H1 (cell line): ENCODE measurements at regions not wholly inside any gene's neighbourhood (a gene's known extent, or its start where the extent isn't known, plus 50 kb on each side); places are given as distances from the start of the nearest gene placed in this dataset.

Experiments
- BCL11A ChIP-seq, 2 experiments: IDR thresholded peaks; one replicate each; pipeline ENCODE4 v1.6.1; 2011; ENCODE audit warnings: low read depth in 2 of 2, low read length in 2 of 2, mild to moderate bottlenecking in 2 of 2
- CTCF ChIP-seq, 3 experiments: IDR thresholded peaks; 1 replicate in 2 of 3; 2 replicates in 1 of 3; pipeline versions ENCODE4 v1.5.1 to v1.6.1; 2011; ENCODE audit warnings: low read length in 3 of 3, mild to moderate bottlenecking in 3 of 3, inconsistent platforms in 2 of 3, low read depth in 1 of 3, moderate library complexity in 1 of 3; ENCODE audit not compliant: insufficient read depth in 1 of 3; ENCODE audit errors: control extremely low read depth in 1 of 3
- EGR1 ChIP-seq: IDR thresholded peaks from 2 replicates; pipeline ENCODE4 v1.6.1; 2011; ENCODE audit warnings: low read depth, low read length, borderline replicate concordance
- GABPA ChIP-seq: IDR thresholded peaks from 2 replicates; pipeline ENCODE4 v1.6.1; 2011; ENCODE audit warnings: mild to moderate bottlenecking, low read length, moderate library complexity, borderline replicate concordance; ENCODE audit not compliant: insufficient read depth
- POLR2A ChIP-seq, 2 experiments: IDR thresholded peaks; 1 replicate in 1 of 2; 2 replicates in 1 of 2; pipeline ENCODE4 v1.6.1; 2011; ENCODE audit warnings: low read depth in 2 of 2, low read length in 2 of 2, mild to moderate bottlenecking in 2 of 2; ENCODE audit errors: control extremely low read depth in 1 of 2
- POLR2AphosphoS5 ChIP-seq: IDR thresholded peaks from 2 replicates; pipeline ENCODE4 v1.6.1; 2011; ENCODE audit warnings: low read depth, low read length
- SRF ChIP-seq: IDR thresholded peaks from 2 replicates; pipeline ENCODE4 v1.6.1; 2011; ENCODE audit warnings: mild to moderate bottlenecking, low read depth, low read length, moderate library complexity
- TAF1 ChIP-seq: IDR thresholded peaks from 2 replicates; pipeline ENCODE4 v1.6.1; 2011; ENCODE audit warnings: mild to moderate bottlenecking, low read depth, low read length
- YY1 ChIP-seq: IDR thresholded peaks from 2 replicates; pipeline ENCODE4 v1.6.1; 2011; ENCODE audit warnings: low read depth, mild to moderate bottlenecking, low read length

- TF ChIP-seq POLR2AphosphoS5 (no peak), EGR1 (no peak), BCL11A (IDR thresholded peaks at IDR 0.05; ENCODE audit: low read depth in 2 of 2, low read length in 2 of 2) (no peak), YY1 (no peak), TAF1 (no peak), CTCF (IDR thresholded peaks at IDR 0.05; ENCODE audit: control extremely low read depth in 1 of 3, insufficient read depth in 1 of 3, low read depth in 1 of 3, low read length in 3 of 3) (no peak), SRF (no peak), GABPA (no peak), POLR2A (IDR thresholded peaks at IDR 0.05; ENCODE audit: control extremely low read depth in 1 of 2, low read depth in 2 of 2, low read length in 2 of 2) (no peak)
Measured at GRCh38 chr18:45409971-45410370, 205.3 kb upstream of the SLC14A2 start.
